ENCODE measurements at regions not wholly inside any gene's neighbourhood (a gene's known extent, or its start where the extent isn't known, plus 50 kb on each side); places are given as distances from the start of the nearest gene placed in this dataset.

- Histone ChIP-seq H2AFZ (ENCODE audit: low read depth, low read length) (no peak overlapping the region), H3K4me1 (ENCODE audit: control insufficient read depth, extremely low read depth, insufficient read depth, low read length) (no peaks in the 10 kb centered on the region), H3K4me2 (ENCODE audit: insufficient read depth, low read length) (no peak overlapping the region), H3K4me3 (replicated peaks in 1 of 3; ENCODE audit: insufficient read depth in 1 of 3, low read depth in 1 of 3, low read length in 3 of 3) (no peak overlapping the region), H3K27ac (ENCODE audit: insufficient read depth, low read depth, low read length) (no peak overlapping the region), H3K9ac (replicated peaks; ENCODE audit: extremely low read depth, insufficient read depth, low read length) (no peak overlapping the region), H4K20me1 (replicated peaks; ENCODE audit: control insufficient read depth, extremely low read depth, insufficient read depth, low read length) (no peaks in the 10 kb centered on the region), H3K36me3 (ENCODE audit: control insufficient read depth in 2 of 2, extremely low read depth in 1 of 2, insufficient read depth in 2 of 2, low read length in 2 of 2) (no peaks in the 10 kb centered on the region), H3K27me3 (ENCODE audit: control insufficient read depth in 2 of 2, insufficient read depth in 2 of 2, low read length in 2 of 2) (no peaks in the 10 kb centered on the region), H3K9me3 (replicated peaks; ENCODE audit: control insufficient read depth, insufficient read depth, low read length) (no peaks in the 10 kb centered on the region), H3K9me1 (replicated peaks; ENCODE audit: control insufficient read depth, extremely low read depth, insufficient read depth, low read length) (no peaks in the 10 kb centered on the region), H3K79me2 (ENCODE audit: control insufficient read depth, insufficient read depth, low read length) (no peaks in the 10 kb centered on the region)
- CTCF ChIA-PET, result interaction anchor here (0.7 to 8.3 kb wide), 12 partner anchors 9 to 419 kb away, joined by 3 to 437 read pairs (median 8); partner anchors contain the start of gene RASSF9
- dilution Hi-C loops (cut with MboI; ENCODE audit: extremely low pct_ligation_motif_present, low sequenced_read_pairs), result no loop called here
- FAIRE-seq (no peak), DNase-seq (ENCODE audit: low read depth, low spot score) (no peak)
- intact Hi-C loops (cut with micrococcal nuclease), result loop anchor here (2.0 to 10.0 kb wide), 3 partner anchors 53 to 347 kb away; no protein-coding TSS in a partner anchor
- POLR2A ChIA-PET, result no interaction called here
- no TSS peak for BruUV-seq (replicated peaks)
- TF ChIP-seq JUN (IDR thresholded peaks at IDR 0.05; ENCODE audit: borderline replicate concordance, insufficient read depth, insufficient read length, low read depth), result no peak
- no peak for TF ChIP-seq MAX (IDR thresholded peaks at IDR 0.05; ENCODE audit: insufficient read depth, insufficient read length)
- no peak for TF ChIP-seq POLR2AphosphoS5 (IDR thresholded peaks at IDR 0.05; ENCODE audit: insufficient read depth, low read depth, low read length)
- TF ChIP-seq GATA2 (IDR thresholded peaks at IDR 0.05; ENCODE audit: insufficient read depth, insufficient read length, low read depth, low read length), result no peak
- no peak for TF ChIP-seq FOS (IDR thresholded peaks at IDR 0.05; ENCODE audit: borderline replicate concordance, insufficient read depth, low read length)
- TF ChIP-seq POLR2A (IDR thresholded peaks at IDR 0.05; ENCODE audit: low read depth, low read length), result no peak
- TF ChIP-seq CTCF (IDR thresholded peaks at IDR 0.05; ENCODE audit: extremely low read depth in 1 of 2, insufficient read depth in 1 of 2, low read depth in 1 of 2, low read length in 2 of 2), result no peak
- TF ChIP-seq EZH2 (IDR thresholded peaks at IDR 0.05; ENCODE audit: borderline replicate concordance, low read depth, low read length, severe bottlenecking), result no peak
- no peak for TF ChIP-seq MYC (IDR thresholded peaks at IDR 0.05; ENCODE audit: low read depth, low read length)
Observed at GRCh38 chr12:85574291-85574690, 261.9 kb downstream of the RASSF9 start.
